ENCODE measurements at regions not wholly inside any gene's neighbourhood (a gene's known extent, or its start where the extent isn't known, plus 50 kb on each side); places are given as distances from the start of the nearest gene placed in this dataset.

GRCh38 chrX:28099166-28099565 lies 117.9 kb upstream of the DCAF8L1 start:
- TF ChIP-seq CTCF (conservative IDR thresholded peaks at IDR 0.05) (no peak), EZH2 (IDR thresholded peaks at IDR 0.05; ENCODE audit: low read depth) (no peak)

Data from PC-9 (cell line).